ENCODE measurements at regions not wholly inside any gene's neighbourhood (a gene's known extent, or its start where the extent isn't known, plus 50 kb on each side); places are given as distances from the start of the nearest gene placed in this dataset.

DNA sequence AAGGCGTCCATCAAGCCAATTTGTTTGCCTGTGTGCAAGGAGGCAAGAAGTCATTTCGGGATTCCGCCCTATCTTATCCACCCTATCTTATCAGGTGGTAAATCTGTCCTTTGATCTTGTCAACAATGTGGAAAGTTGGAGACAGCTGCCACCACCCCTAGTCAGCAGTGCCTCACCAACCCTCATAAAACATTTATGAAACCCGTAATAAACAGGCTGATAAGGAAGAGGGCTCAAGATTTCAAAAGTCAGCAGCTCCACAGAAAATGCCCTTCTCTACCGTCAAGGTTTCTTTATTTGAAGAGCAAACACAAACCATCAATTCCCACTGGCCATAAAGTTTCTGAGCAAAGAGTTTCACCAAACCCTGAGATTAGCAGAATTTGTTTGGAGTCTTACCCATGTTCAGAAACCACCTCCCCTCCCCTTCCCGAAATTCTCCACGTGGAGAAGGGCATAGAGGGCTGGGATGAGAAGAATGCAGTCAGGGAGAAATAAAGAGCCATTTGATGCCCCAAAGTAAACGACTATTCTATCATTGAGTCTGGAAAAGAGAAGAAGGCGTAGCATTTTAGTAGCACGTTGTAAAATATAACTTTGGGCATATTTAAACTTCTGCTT, 196.0 kb upstream of the GPR12 start:
- TF ChIP-seq, protein P1, sequence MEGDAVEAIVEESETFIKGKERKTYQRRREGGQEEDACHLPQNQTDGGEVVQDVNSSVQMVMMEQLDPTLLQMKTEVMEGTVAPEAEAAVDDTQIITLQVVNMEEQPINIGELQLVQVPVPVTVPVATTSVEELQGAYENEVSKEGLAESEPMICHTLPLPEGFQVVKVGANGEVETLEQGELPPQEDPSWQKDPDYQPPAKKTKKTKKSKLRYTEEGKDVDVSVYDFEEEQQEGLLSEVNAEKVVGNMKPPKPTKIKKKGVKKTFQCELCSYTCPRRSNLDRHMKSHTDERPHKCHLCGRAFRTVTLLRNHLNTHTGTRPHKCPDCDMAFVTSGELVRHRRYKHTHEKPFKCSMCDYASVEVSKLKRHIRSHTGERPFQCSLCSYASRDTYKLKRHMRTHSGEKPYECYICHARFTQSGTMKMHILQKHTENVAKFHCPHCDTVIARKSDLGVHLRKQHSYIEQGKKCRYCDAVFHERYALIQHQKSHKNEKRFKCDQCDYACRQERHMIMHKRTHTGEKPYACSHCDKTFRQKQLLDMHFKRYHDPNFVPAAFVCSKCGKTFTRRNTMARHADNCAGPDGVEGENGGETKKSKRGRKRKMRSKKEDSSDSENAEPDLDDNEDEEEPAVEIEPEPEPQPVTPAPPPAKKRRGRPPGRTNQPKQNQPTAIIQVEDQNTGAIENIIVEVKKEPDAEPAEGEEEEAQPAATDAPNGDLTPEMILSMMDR (IDR thresholded peaks at IDR 0.05; ENCODE audit: poor library complexity, severe bottlenecking), result no peak
- DNase-seq (ENCODE audit: low spot score), result no peak
- no peaks in the 10 kb centered on the region for H3K36me3 ChIP-seq (ENCODE audit: low read depth)
- H3K27ac ChIP-seq (ENCODE audit: poor library complexity, severe bottlenecking), result no peak overlapping the region
- no peaks in the 10 kb centered on the region for H3K9me3 ChIP-seq (ENCODE audit: severe bottlenecking)
- ATAC-seq (ENCODE audit: low read depth), result no peak
- peaks cover 7% of the 10 kb centered on the region for H3K27me3 ChIP-seq (ENCODE audit: insufficient read depth, poor library complexity, severe bottlenecking)
- H3K4me1 ChIP-seq (ENCODE audit: insufficient read depth, poor library complexity, severe bottlenecking), result no peaks in the 10 kb centered on the region
- H3K4me3 ChIP-seq (ENCODE audit: severe bottlenecking), result no peak overlapping the region

DNA sequence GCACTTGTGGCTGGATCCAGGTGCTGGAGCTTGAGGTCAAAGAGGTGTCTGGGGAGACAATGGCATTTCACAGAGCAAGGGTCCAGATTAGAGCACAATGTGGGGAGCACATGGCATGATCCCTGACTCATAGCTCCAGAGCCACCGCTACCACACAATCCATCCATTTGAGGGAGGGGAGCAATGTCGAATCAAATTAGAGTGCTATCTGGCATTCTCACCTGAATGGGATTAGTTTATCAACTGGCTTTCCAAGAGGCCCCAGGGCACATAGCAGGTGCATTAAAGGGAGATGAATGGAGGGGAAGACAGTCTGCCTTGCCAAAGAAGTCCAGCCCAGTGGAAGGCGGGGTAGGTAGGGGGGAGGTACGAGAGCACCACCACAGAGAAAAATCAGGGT, 194.4 kb upstream of the GPR12 start:
- ATAC-seq (ENCODE audit: low read depth) (no peak), DNase-seq (ENCODE audit: low spot score) (no peak)
- Histone ChIP-seq H3K4me1 (ENCODE audit: insufficient read depth, poor library complexity, severe bottlenecking) (no peaks in the 10 kb centered on the region), H3K27ac (ENCODE audit: poor library complexity, severe bottlenecking) (no peak overlapping the region), H3K27me3 (ENCODE audit: insufficient read depth, poor library complexity, severe bottlenecking) (peaks cover 7% of the 10 kb centered on the region), H3K4me3 (ENCODE audit: severe bottlenecking) (no peak overlapping the region), H3K36me3 (ENCODE audit: low read depth) (no peaks in the 10 kb centered on the region), H3K9me3 (ENCODE audit: severe bottlenecking) (no peaks in the 10 kb centered on the region)
- TF ChIP-seq, protein P1 (IDR thresholded peaks at IDR 0.05; ENCODE audit: poor library complexity, severe bottlenecking), result no peak

DNA sequence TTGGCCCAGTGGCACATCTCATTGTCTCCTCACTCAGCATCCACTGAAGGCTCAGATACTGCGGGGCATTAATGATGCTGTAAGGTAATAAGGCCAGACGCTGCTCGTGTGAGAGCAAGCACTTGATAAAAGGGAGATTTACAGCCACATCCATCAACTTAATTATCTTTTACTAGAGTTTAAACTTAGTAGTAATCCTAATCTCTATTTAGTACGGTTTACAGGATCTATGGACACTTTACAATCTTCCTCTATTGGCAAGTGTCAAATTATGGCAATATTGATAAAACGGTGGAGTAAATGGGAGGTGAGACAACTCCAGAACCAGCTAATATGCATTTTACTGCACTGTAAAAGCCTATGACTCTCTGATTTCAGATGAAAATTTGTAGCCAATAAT, 192.7 kb upstream of the GPR12 start:
- peaks cover 7% of the 10 kb centered on the region for H3K27me3 ChIP-seq (ENCODE audit: insufficient read depth, poor library complexity, severe bottlenecking)
- no peak for DNase-seq (ENCODE audit: low spot score)
- H3K36me3 ChIP-seq (ENCODE audit: low read depth), result no peaks in the 10 kb centered on the region
- ATAC-seq (ENCODE audit: low read depth), result no peak
- TF ChIP-seq, protein P1 (IDR thresholded peaks at IDR 0.05; ENCODE audit: poor library complexity, severe bottlenecking), result no peak
- H3K9me3 ChIP-seq (ENCODE audit: severe bottlenecking), result no peaks in the 10 kb centered on the region
- no peak overlapping the region for H3K27ac ChIP-seq (ENCODE audit: poor library complexity, severe bottlenecking)
- no peak overlapping the region for H3K4me3 ChIP-seq (ENCODE audit: severe bottlenecking)
- H3K4me1 ChIP-seq (ENCODE audit: insufficient read depth, poor library complexity, severe bottlenecking), result no peaks in the 10 kb centered on the region

DNA sequence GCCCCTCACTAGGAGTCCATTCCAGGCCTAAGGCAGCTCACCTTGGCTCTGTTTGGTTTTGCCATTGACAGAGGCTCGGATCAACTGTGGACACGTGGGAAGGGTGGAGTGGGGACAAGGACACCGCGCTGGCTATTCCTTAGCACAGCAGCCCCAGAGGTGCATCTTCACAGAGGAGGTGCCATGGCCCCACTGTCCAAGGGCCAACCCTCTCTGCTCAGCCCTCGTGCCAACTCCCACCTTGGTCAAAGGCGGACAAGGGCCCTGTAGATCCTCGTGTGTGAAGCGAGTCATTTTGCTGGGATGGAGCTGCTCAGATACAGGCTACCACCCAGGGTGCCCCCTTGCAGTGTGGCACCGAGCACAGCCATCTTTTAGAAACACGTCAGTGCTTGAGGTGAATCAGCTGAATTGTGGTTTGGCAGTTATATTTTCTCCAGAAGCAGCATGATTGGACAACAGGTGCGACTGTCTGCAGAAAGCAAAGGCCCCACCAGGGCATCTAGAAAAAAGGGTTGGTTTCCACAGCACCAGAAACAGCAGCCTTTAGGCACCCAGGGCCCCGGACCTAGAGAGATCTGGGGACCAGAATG, 192.1 kb upstream of the GPR12 start:
- no peak for DNase-seq (ENCODE audit: low spot score)
- H3K27ac ChIP-seq (ENCODE audit: poor library complexity, severe bottlenecking), result no peak overlapping the region
- ATAC-seq (ENCODE audit: low read depth), result no peak

More for the DNA sequence above, 192.1 kb upstream of the GPR12 start:
- Histone ChIP-seq H3K9me3 (ENCODE audit: severe bottlenecking) (no peaks in the 10 kb centered on the region), H3K36me3 (ENCODE audit: low read depth) (no peaks in the 10 kb centered on the region), H3K27me3 (ENCODE audit: insufficient read depth, poor library complexity, severe bottlenecking) (peaks cover 7% of the 10 kb centered on the region), H3K4me1 (ENCODE audit: insufficient read depth, poor library complexity, severe bottlenecking) (no peaks in the 10 kb centered on the region), H3K4me3 (ENCODE audit: severe bottlenecking) (no peak overlapping the region)
- TF ChIP-seq, protein P1 (IDR thresholded peaks at IDR 0.05; ENCODE audit: poor library complexity, severe bottlenecking), result no peak
